Uterus (tissue), 2 donors: ENCODE measurements at regions not wholly inside any gene's neighbourhood (a gene's known extent, or its start where the extent isn't known, plus 50 kb on each side); places are given as distances from the start of the nearest gene placed in this dataset.

Source experiments
- CTCF ChIP-seq, 4 experiments: fragments of 200-600 bp in 2 of 4; fragments of 450-650 bp in 2 of 4; sonication (generic) in 2 of 4; IDR thresholded peaks; one replicate each; pipeline ENCODE4 v1.5.1; 2016 to 2019; ENCODE audit warnings: antibody characterized with exemption in 4 of 4, mild to moderate bottlenecking in 2 of 4, moderate library complexity in 1 of 4
- POLR2A ChIP-seq, 2 donors: fragments of 450-650 bp; IDR thresholded peaks; one replicate each; pipeline ENCODE4 v1.6.1; 2016; ENCODE audit warnings: antibody characterized with exemption in 2 of 2, mild to moderate bottlenecking in 1 of 2, moderate library complexity in 1 of 2

- TF ChIP-seq CTCF (IDR thresholded peaks at IDR 0.05) (no peak), POLR2A (IDR thresholded peaks at IDR 0.05) (no peak)
Measured at GRCh38 chr18:78813936-78814710, 165.5 kb upstream of the SALL3 start.
